ENCODE measurements at regions not wholly inside any gene's neighbourhood (a gene's known extent, or its start where the extent isn't known, plus 50 kb on each side); places are given as distances from the start of the nearest gene placed in this dataset.

DNA sequence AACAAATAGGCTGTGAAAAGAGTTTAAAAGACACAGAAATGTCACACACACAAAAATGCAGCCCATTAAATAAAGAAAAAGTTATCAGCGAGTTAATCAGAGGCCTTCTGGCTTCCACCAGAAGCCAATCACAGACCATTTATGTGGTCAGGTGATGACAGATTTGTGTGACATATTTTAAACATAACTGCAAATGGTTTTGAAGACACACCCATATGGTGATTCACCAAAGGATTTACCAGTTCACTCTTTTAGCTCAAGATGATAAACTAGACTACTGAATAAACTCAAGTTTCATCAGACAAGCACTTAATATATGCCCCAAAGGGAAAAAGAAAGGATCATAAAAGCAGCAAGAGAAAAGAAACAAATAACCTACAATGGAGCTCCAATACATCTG is 181.2 kb downstream of the SPANXN4 start:
- no peak for DNase-seq (ENCODE audit: low read depth)
- no peak overlapping the region for H3K4me3 ChIP-seq (ENCODE audit: low read length)
- TF ChIP-seq, protein P1, sequence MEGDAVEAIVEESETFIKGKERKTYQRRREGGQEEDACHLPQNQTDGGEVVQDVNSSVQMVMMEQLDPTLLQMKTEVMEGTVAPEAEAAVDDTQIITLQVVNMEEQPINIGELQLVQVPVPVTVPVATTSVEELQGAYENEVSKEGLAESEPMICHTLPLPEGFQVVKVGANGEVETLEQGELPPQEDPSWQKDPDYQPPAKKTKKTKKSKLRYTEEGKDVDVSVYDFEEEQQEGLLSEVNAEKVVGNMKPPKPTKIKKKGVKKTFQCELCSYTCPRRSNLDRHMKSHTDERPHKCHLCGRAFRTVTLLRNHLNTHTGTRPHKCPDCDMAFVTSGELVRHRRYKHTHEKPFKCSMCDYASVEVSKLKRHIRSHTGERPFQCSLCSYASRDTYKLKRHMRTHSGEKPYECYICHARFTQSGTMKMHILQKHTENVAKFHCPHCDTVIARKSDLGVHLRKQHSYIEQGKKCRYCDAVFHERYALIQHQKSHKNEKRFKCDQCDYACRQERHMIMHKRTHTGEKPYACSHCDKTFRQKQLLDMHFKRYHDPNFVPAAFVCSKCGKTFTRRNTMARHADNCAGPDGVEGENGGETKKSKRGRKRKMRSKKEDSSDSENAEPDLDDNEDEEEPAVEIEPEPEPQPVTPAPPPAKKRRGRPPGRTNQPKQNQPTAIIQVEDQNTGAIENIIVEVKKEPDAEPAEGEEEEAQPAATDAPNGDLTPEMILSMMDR (conservative IDR thresholded peaks at IDR 0.05; ENCODE audit: low read depth, low read length): no peak

DNA sequence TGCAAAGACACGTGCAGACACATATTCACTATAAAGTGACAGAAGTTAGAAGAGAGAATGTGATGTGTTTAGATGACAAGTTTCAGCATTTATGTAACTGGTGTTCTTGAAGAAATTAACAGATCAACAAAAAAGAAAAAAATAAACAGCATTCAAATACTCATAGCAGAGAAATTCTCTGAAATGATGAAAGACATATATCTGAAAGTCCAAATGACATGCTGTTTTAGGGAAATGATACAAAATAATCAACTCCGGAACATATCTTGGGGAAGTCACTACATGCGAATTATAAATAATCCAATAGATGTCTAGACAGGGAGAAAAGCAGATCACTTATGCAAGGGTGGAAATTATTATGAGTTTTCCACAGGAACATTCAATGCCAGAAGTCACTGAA is 146.0 kb downstream of the SPANXN4 start:
- no peak overlapping the region for H3K4me3 ChIP-seq (ENCODE audit: low read length)
- TF ChIP-seq, protein P1 (conservative IDR thresholded peaks at IDR 0.05; ENCODE audit: low read depth, low read length): no peak
- no peak for DNase-seq (ENCODE audit: low read depth)

DNA sequence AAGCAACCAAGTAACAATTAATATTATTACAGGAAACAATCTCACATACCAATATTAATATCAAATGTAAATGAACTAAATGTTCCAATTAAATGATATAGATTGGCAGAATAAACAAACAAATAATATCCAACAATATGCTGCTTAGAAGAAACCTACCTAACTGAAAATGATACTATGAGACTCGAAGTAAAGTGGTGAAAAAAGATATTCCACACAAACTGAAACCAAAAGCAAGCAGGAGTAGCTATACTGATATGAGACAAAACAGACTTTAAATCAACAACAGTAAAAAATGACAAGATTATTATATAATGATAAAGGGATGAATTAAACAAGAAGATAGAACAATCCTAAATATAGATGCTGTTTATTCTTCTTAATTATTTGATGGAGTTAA is 140.1 kb downstream of the SPANXN4 start:
- TF ChIP-seq, protein P1 (conservative IDR thresholded peaks at IDR 0.05; ENCODE audit: low read depth, low read length): no peak
- no peak overlapping the region for H3K4me3 ChIP-seq (ENCODE audit: low read length)
- no peak for DNase-seq (ENCODE audit: low read depth)

DNA sequence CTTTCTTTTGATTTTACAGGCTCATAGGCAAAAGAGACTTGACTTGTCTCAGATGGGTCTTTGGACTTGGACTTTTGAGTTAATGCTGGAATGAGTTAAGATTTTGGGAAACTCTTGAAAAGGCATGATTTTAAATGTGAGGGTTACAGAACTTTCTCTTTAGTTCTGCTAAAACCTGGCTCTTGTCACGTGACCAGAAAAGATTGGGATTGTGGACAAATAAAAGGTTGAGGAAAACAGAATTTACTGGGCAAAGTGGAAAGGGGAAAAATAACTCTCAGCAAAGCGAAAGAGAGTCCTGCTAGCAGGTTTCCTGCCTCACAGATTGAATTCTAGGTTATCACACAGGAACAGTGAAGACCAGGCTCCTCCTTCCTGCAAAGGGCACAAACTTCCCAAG is 114.0 kb downstream of the SPANXN4 start:
- H3K4me3 ChIP-seq (ENCODE audit: low read length): no peak overlapping the region
- TF ChIP-seq, protein P1 (conservative IDR thresholded peaks at IDR 0.05; ENCODE audit: low read depth, low read length): no peak
- DNase-seq (ENCODE audit: low read depth): no peak

DNA sequence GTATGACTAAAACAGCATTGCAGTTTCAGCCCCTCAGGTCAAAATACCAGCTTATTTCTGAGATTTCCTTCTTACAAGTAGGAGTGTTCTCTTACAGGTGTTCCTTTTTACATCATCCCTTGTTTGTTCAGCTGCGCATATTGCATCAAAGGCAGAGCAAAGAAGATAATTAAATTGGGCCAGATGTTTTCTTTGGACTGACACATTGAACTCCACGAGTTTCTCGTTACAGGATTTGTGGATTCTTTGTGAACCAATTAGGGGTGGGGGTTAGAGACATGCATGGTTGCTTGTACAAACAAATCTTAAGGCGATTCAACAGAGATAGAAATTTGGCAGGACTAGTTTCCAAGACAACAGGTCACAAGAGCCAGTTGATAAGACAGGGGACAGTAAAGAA is 95.7 kb downstream of the SPANXN4 start:
- no peak overlapping the region for H3K4me3 ChIP-seq (ENCODE audit: low read length)
- DNase-seq (ENCODE audit: low read depth): no peak
- TF ChIP-seq, protein P1 (conservative IDR thresholded peaks at IDR 0.05; ENCODE audit: low read depth, low read length): no peak

DNA sequence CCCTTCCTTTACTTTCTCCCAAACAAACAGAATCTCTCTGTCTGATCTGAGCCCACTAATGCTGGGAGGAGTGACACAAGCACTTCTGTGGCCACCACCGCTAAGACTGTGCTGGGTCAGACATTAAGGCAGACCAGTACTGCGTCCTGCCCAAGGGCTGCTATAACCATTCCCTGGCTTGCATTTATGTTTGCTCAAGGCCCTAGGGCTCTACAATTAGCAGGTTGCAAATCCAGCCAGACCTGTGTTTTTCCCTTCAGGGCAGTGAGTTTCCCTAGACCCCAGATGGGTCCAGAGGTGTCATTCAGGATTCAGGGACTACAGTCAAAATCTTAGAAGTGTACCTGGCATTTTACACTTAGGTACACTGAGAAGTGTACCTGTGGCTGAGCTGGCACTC is 89.7 kb downstream of the SPANXN4 start:
- DNase-seq (ENCODE audit: low read depth): no peak
- no peak overlapping the region for H3K4me3 ChIP-seq (ENCODE audit: low read length)
- TF ChIP-seq, protein P1 (conservative IDR thresholded peaks at IDR 0.05; ENCODE audit: low read depth, low read length): no peak

DNA sequence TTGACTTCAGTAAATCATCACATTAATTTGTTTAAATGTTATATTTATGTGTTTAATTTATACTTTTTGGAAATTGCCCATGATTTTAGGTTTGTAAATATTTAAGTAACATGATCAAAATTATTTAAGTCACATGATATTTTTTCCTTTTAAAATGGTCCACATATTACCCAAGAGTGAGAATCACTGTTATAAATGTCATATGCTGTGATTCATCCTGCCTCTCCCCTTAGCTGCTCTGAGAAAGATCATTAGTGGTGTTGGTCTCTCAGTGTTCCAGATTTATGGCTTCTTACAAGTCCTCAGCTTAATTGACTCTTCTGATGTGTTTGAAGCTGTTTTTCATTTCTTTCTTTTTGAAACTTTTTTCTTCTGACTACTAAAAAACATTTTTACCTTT is 70.1 kb downstream of the SPANXN4 start:
- TF ChIP-seq, protein P1 (conservative IDR thresholded peaks at IDR 0.05; ENCODE audit: low read depth, low read length): no peak
- no peak for DNase-seq (ENCODE audit: low read depth)
- H3K4me3 ChIP-seq (ENCODE audit: low read length): no peak overlapping the region

Data from retinal pigment epithelial cell (primary cell).